ENCODE measurements at regions not wholly inside any gene's neighbourhood (a gene's known extent, or its start where the extent isn't known, plus 50 kb on each side); places are given as distances from the start of the nearest gene placed in this dataset.

DNA sequence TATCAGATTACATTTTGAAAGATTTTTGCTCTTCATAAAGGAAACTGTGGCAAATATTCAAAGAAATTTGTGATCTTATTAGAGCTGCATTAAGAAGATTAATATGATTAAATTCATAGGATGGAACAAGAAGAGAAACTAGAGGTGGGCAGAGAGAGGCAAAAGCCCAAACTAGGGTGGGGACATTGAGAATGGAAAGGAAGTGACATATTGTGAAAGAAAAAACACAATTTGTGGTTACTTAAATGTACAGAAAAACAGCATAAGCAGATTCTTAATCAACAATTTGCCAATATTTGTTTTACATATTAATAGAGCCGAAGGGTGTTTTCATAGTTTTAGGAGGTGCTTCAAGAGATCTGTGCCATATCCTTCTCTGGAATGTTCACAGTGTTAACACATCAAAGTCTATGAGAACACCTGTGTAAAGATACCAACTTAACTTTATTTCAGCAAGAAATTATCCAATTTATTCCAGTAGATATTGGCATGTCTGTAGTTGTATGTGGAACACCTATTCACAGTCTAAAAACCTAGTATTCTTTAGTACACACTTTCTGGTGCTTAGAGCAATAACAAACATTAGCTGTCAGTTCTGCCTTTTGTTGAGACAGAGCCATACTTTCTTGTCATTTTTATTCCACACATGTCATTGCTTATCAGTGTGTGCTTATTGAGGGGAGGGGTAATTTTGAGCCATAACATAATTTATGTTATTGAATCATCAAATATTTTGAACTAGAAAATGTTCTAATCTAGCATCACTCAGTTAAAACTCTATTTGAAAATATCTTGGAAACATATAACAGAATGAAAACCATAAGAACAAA, 401.5 kb downstream of the PTPRC start:
- no peaks in the 10 kb centered on the region for H3K36me3 Mint-ChIP-seq
- H3K27ac Mint-ChIP-seq: no peak overlapping the region
- ATAC-seq: no peak
- no peak overlapping the region for H3K4me3 Mint-ChIP-seq
- H3K9me3 Mint-ChIP-seq: no peaks in the 10 kb centered on the region
- H3K4me1 Mint-ChIP-seq: peaks cover 14% of the 10 kb centered on the region
- peaks cover 38% of the 10 kb centered on the region for H3K27me3 Mint-ChIP-seq

DNA sequence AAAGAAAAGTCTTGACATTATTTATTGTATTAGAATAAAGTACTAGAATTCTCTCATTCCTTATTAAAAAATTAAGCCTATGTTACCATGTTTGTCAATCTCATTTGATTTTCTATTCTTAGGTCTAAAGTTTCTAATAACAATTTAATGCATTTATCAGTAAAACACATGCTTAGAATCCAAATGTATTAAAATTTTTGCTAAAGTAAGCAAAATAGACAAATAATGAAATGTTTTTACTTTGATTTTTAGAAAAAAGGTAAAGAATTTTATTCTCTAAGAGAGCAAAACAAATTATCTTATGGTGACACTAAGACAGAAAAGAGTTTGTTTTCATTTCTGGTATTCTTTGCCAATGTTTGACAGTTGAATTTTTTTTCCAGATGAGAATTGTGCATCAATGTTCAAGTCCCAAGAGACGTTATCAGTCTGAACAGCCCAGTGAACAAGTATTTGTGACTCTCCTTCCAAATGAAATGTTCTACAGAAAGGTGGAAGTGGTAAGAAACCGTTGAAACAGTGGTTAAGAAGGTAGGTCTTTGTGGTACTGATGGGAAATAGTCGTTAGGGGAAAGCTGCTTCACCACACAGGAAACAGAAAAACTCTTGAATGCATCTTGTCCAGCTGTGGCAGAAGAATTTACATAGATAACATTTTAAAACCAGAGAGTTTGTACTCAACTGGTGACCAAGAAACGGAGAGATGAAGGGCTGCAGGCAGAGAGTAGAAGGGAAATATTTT, 402.5 kb downstream of the PTPRC start:
- Mint-ChIP-seq H3K4me1 (peaks cover 14% of the 10 kb centered on the region), H3K27me3 (peaks cover 48% of the 10 kb centered on the region), H3K9me3 (no peaks in the 10 kb centered on the region), H3K36me3 (no peaks in the 10 kb centered on the region), H3K27ac (no peak overlapping the region), H3K4me3 (no peak overlapping the region)
- ATAC-seq: peak; percentile 87

DNA sequence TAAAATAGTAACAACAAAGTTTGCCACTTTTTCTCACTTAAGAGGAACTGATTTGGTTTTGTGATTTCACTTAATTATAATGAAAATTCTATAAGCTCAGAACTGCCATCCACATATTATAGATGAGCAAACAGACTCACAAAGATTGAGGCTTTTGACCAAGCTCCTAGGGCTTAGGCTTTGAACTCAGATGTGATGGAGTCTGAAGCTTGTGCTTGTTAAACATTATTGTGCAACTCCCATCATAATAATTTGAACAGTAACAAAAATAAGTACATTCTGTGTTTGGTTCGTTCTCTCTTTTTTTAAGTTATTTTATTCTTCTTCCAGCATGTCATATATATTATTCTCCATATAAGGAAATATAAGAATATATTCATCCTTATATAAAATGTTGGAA, 403.4 kb downstream of the PTPRC start:
- no peak for ATAC-seq
- H3K27ac Mint-ChIP-seq: no peak overlapping the region
- H3K9me3 Mint-ChIP-seq: peaks cover 3% of the 10 kb centered on the region
- H3K36me3 Mint-ChIP-seq: no peaks in the 10 kb centered on the region
- peaks cover 14% of the 10 kb centered on the region for H3K4me1 Mint-ChIP-seq
- peaks cover 56% of the 10 kb centered on the region for H3K27me3 Mint-ChIP-seq
- no peak overlapping the region for H3K4me3 Mint-ChIP-seq

DNA sequence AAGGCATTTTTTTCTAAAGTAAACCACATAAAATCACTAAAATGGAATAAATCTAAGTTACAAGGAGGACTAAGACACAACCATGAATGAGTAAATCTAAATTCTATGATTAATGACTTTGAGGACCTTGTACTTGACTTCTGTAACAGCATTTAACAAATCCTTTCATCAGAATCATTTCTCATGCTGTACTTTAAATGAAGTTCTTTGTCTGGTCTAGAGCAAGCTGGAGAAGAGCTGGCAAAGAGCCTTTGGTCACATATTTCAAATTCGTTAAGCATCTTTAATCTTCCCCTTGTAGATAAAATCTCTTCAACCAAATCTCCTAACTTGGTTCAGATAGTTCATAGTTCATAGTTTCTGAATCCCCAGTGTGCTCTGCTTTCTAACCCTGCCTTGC, 405.4 kb downstream of the PTPRC start:
- no peak for ATAC-seq
- Mint-ChIP-seq H3K36me3 (peaks cover 7% of the 10 kb centered on the region), H3K27ac (no peak overlapping the region), H3K4me3 (no peak overlapping the region), H3K9me3 (peaks cover 10% of the 10 kb centered on the region), H3K4me1 (peaks cover 14% of the 10 kb centered on the region), H3K27me3 (peaks cover 56% of the 10 kb centered on the region)

DNA sequence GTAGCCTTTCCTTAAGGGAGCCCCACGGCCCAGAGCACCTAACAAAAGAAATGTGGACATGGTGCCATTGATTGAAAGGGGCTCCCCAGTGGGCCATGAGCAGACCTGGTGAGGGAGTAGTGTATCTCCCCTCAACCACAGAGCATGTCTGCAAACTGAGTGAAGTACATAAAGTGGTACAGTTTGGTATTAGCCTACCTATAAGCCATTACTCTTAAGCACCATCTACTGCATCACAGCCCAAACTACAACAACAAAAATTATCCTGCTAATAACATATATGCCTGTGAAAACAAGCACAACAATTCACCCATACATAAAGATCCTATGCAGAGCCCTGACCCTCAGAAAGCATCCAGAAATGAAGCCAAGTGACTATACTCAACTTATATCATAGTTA, 407.8 kb downstream of the PTPRC start:
- no peak overlapping the region for H3K4me3 Mint-ChIP-seq
- peaks cover 40% of the 10 kb centered on the region for H3K27me3 Mint-ChIP-seq
- H3K4me1 Mint-ChIP-seq: peaks cover 3% of the 10 kb centered on the region
- ATAC-seq: no peak
- no peak overlapping the region for H3K27ac Mint-ChIP-seq
- peaks cover 15% of the 10 kb centered on the region for H3K9me3 Mint-ChIP-seq
- peaks cover 7% of the 10 kb centered on the region for H3K36me3 Mint-ChIP-seq

DNA sequence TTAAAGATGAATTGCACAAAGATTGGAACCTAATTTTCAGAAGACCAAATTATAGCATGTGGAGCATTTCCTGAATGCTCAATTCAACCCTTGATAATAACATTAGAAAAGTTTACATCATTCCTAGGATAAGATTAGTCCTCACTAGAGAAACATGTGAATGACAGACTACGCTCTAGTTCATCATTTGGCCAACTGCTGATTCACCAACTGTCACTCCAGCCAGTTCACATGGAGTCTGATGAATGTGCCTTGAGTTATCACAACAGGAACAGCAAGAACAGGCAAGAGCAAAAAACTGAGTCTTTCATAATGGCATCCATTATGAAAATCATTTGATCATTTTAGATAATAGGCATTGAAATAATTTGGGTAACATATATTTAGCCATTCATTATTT, 415.9 kb downstream of the PTPRC start:
- ATAC-seq: no peak
- H3K27ac Mint-ChIP-seq: no peak overlapping the region

DNA sequence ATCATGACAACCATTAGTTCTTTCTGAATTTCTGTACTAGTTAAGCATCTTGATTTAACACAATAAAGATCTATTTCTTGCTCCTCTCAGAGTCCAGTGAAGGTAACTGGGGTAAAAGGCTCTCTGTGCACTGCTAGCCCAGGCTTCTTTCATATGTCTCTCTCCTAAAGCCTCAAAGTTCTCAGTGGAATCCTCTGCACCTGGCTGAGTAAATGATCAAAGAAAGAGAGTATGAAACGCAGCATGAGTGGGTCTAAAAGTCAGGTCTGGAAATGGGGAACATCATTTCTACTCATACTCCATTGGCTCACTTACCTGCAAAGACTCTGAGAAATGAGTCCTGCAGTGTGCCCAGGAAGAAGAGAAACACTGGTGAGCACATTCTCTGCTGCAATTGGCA, 418.5 kb downstream of the PTPRC start:
- ATAC-seq: no peak
- Mint-ChIP-seq H3K4me1 (no peaks in the 10 kb centered on the region), H3K36me3 (no peaks in the 10 kb centered on the region), H3K9me3 (no peaks in the 10 kb centered on the region), H3K27me3 (no peaks in the 10 kb centered on the region), H3K4me3 (no peak overlapping the region), H3K27ac (no peak overlapping the region)

More for the DNA sequence above, 415.9 kb downstream of the PTPRC start:
- Mint-ChIP-seq H3K36me3 (no peaks in the 10 kb centered on the region), H3K27me3 (no peaks in the 10 kb centered on the region), H3K9me3 (peaks cover 4% of the 10 kb centered on the region), H3K4me3 (no peak overlapping the region), H3K4me1 (no peaks in the 10 kb centered on the region)

DNA sequence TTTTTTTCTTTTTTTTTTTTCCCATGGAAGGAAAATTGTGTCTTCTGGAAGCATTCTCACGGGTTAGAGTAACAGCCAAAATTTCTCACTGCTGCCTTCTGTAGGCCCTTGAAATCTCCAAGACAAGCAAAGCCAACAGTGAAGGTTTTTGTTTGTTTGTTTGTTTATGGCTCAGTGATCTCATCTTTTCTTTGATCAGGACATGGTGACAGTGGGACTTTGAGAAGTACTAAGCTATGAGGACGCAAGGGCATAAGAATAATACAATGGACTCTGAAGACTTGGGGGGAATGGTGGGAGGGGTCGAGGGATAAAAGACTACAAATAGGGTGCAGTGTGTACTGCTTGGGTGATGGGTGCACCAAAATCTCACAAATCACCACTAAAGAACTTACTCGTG, 419.4 kb downstream of the PTPRC start:
- no peak for ATAC-seq
- Mint-ChIP-seq H3K27me3 (no peaks in the 10 kb centered on the region), H3K36me3 (no peaks in the 10 kb centered on the region), H3K9me3 (no peaks in the 10 kb centered on the region), H3K4me3 (no peak overlapping the region), H3K4me1 (no peaks in the 10 kb centered on the region), H3K27ac (no peak overlapping the region)

DNA sequence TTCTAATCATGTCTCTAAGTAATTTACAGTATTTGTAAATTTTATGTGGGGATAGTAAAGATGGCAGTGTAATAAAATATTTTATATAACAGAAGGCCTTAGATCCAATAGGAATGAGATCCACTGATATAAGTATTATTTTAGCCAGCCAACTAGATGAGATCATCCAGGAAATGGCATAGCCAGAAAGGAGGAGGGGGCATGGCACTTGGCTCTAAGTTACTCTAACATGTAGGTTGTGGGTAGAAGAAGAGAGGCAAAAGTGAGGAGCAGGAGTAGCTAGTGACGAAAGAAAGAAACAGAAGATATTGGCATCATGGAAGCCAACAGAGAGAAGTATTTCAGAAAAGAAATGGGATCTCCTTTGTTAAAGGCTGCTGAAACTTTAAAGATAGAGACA, 426.1 kb downstream of the PTPRC start:
- H3K36me3 Mint-ChIP-seq: no peaks in the 10 kb centered on the region
- H3K27ac Mint-ChIP-seq: no peak overlapping the region
- no peaks in the 10 kb centered on the region for H3K9me3 Mint-ChIP-seq
- no peaks in the 10 kb centered on the region for H3K4me1 Mint-ChIP-seq
- no peak overlapping the region for H3K4me3 Mint-ChIP-seq
- ATAC-seq: no peak
- no peaks in the 10 kb centered on the region for H3K27me3 Mint-ChIP-seq

DNA sequence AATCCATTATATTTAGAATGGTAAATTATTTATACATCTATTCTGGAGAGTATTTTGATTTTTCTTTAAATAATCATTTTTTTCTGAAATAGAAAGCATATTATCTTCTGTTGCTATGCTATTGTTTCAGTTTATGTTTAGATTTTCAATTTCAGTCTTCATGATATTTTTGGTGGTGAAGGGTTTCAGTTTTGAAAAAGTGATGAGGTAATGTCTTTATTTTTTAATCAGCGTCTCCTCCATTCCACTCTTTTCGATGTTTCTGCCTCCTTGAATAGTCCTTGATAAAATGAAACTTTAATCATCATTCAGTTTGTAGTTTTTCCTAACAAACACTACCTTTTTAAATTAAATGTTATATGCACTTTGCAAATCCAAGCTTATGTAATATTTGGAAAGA, 428.6 kb downstream of the PTPRC start:
- Mint-ChIP-seq H3K4me3 (no peak overlapping the region), H3K27ac (no peak overlapping the region)
- no peak for ATAC-seq

DNA sequence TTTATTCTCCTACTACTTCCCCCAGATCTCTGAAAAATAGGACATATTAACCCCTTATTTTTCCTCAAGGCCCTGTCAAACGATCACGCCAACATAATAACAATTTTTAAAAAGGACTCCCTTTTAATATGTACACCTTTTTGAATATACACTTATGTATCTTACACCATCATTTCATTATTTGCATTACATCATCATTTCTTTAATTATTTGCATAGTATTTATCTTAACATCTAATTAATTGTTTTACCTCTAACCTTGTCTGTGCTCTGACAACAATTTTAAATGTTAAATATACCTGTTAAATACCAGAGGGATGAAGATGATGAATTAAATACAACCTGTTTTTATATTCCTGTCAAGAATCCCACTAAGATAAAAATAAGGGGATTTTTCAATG, 432.2 kb downstream of the PTPRC start:
- Mint-ChIP-seq H3K9me3 (no peaks in the 10 kb centered on the region), H3K4me3 (no peak overlapping the region), H3K36me3 (no peaks in the 10 kb centered on the region), H3K27me3 (no peaks in the 10 kb centered on the region), H3K27ac (no peak overlapping the region), H3K4me1 (no peaks in the 10 kb centered on the region)
- no peak for ATAC-seq

More for the DNA sequence above, 428.6 kb downstream of the PTPRC start:
- H3K36me3 Mint-ChIP-seq: no peaks in the 10 kb centered on the region
- H3K27me3 Mint-ChIP-seq: no peaks in the 10 kb centered on the region
- H3K9me3 Mint-ChIP-seq: no peaks in the 10 kb centered on the region
- no peaks in the 10 kb centered on the region for H3K4me1 Mint-ChIP-seq

DNA sequence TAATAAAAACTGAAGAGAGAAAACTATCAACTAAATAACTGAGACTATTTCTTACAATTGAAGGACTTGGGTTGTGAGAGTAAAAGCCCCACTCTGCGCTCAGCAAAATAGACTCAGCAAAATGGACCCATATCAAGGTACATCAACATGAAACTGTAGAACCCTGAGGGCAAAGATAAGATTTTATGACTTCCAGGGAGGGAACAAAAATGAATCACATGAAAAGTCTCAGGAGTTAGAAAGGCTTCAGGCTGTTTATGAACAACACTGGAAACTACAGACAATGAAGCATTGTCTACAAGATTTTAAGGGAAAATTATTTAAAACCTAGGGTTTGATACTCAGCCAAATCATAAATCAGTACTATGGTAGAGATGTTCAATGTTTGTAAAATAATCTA, 434.3 kb downstream of the PTPRC start:
- no peaks in the 10 kb centered on the region for H3K36me3 Mint-ChIP-seq

DNA sequence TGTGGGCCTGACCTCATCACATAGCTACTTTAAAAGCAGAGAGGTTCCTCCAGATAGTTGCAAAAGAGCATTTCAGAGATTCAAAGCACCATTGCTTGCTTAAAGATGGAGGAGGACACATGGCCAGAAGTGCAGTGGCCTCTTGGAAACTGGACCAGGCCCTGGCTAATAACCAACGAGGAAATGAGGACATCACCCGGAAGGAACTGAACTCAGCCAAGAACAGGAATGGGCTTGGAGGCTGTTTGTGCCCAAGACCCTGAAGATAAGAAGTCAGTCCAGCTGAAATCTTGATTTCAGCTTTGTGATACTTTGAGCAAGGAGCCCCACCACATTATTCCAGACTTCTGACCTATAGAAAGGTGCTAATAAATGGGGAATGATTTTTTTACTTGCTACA, 437.0 kb downstream of the PTPRC start:
- no peak overlapping the region for H3K4me3 Mint-ChIP-seq
- no peaks in the 10 kb centered on the region for H3K36me3 Mint-ChIP-seq
- H3K4me1 Mint-ChIP-seq: no peaks in the 10 kb centered on the region
- H3K9me3 Mint-ChIP-seq: no peaks in the 10 kb centered on the region
- no peak for ATAC-seq
- H3K27me3 Mint-ChIP-seq: no peaks in the 10 kb centered on the region
- H3K27ac Mint-ChIP-seq: no peak overlapping the region

More for the DNA sequence above, 434.3 kb downstream of the PTPRC start:
- Mint-ChIP-seq H3K27ac (no peak overlapping the region), H3K4me3 (no peak overlapping the region), H3K4me1 (no peaks in the 10 kb centered on the region), H3K9me3 (no peaks in the 10 kb centered on the region), H3K27me3 (no peaks in the 10 kb centered on the region)
- no peak for ATAC-seq

DNA sequence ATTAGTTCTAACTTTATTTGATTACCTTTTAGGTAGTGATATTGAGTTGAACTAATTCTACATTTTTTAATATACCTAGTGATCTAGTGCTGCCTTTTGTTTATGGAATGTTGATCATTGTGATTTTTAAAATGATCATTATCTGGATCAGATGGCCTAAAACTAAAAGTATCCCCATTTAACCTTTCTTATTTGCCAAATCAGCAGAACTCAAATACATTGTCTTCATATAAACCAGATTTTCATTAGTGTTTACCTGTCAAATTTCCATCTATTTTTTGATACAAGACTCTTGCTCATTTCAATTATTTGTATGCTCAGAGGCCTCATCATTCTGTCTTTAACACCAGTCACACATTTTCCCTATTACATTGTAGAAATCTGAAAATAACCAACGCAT, 441.2 kb downstream of the PTPRC start:
- no peak for ATAC-seq
- H3K4me1 Mint-ChIP-seq: no peaks in the 10 kb centered on the region
- H3K36me3 Mint-ChIP-seq: no peaks in the 10 kb centered on the region
- no peaks in the 10 kb centered on the region for H3K9me3 Mint-ChIP-seq
- no peak overlapping the region for H3K27ac Mint-ChIP-seq
- no peaks in the 10 kb centered on the region for H3K27me3 Mint-ChIP-seq
- H3K4me3 Mint-ChIP-seq: no peak overlapping the region

DNA sequence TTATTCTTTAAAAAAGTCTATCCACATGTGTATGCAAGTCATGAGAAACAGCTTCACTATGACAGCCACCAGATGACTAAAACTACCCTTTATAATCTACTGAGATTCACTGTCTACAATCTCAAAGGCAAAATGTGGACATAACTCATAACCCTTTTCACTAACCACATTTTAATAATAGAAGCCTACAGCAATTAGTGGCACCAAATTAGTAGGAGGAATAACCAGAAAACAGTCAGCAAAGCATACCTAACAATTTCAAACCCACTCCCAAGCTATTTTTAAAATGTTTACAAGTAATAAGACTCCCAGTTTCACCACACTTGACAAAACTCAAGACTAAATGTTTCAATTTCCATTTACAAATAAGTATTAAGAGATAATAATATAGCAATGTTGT, 442.9 kb downstream of the PTPRC start:
- H3K27me3 Mint-ChIP-seq: no peaks in the 10 kb centered on the region
- H3K4me3 Mint-ChIP-seq: no peak overlapping the region
- H3K4me1 Mint-ChIP-seq: no peaks in the 10 kb centered on the region
- no peak for ATAC-seq
- no peaks in the 10 kb centered on the region for H3K36me3 Mint-ChIP-seq
- H3K27ac Mint-ChIP-seq: no peak overlapping the region
- no peaks in the 10 kb centered on the region for H3K9me3 Mint-ChIP-seq

DNA sequence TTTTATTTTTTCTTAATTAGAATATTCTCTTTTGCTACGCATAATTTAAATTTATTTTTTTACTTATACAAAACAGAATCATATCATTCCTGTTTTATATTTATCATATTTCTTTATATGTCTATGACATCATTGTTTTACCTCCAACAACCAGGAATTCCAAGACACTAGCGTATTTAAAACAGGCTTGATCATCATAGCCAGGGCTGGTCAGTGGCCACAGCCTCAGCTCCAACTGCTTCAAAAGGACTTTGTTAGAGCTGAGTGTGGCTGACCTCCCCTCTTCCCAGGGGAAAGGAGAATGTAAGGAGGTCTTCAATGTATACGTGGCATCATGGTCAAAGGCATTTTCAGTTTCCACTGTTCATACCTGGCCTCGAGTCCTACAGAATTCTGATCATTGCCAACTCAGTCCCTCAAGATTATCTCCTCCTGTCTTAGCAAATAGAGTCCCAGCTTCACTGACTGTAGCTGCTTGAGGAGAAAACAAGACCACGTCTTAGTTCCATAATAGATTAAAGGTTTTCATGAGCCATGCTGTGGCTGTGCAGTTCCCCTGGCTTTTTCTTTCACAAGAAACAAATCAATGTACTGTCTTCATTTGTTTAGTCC, 444.0 kb downstream of the PTPRC start:
- ATAC-seq: no peak
- Mint-ChIP-seq H3K4me3 (no peak overlapping the region), H3K36me3 (no peaks in the 10 kb centered on the region), H3K9me3 (peaks cover under 1% of the 10 kb centered on the region), H3K27ac (no peak overlapping the region), H3K4me1 (peaks cover 3% of the 10 kb centered on the region), H3K27me3 (no peaks in the 10 kb centered on the region)

Measured in stimulated activated memory B cell treated with anti-CD40 and anti-IgM and Interleukin-4, amounts not matched to agents 10 μg/mL and 1 μg/mL and 100 μg/mL, for 72 hours (primary cell).